HepG2 (cell line): ENCODE measurements at regions not wholly inside any gene's neighbourhood (a gene's known extent, or its start where the extent isn't known, plus 50 kb on each side); places are given as distances from the start of the nearest gene placed in this dataset.
A peak's percentile ranks its signal among the peaks of the same experiment; 100 is the strongest.

Experiments used
- ATAC-seq: fragments of 200-7000 bp; cut with Tn5 transposase; 3 replicates; pipeline ENCODE4 v1.9.1; 2020; ENCODE audit warnings: mild to moderate bottlenecking, moderate library complexity
- BruUV-seq: library from RNA; stranded (reverse); fragments of 400-500 nt; replicated peaks from 2 replicates; lab custom pipeline; 2021; lab: Mats Ljungman, UMichigan
- CTCF ChIA-PET: fragments of 300-600 bp; formaldehyde crosslinking; extraction: SDS; loops from one replicate; lab custom pipeline; 2021; ENCODE audit warnings: low total read pairs, inconsistent platforms, low intra/inter-chr PET ratio; lab: Yijun Ruan, JAX
- POLR2A ChIA-PET: fragments of 350-600 bp; sonication (Branson Sonifier 250); formaldehyde crosslinking; loops from one replicate; lab custom pipeline; 2020; ENCODE audit warnings: antibody characterized with exemption, inconsistent platforms; lab: Yijun Ruan, JAX
- DNase-seq: peaks from one replicate; pipeline ENCODE4 v3.0.0-alpha.2; 2015; ENCODE audit warnings: low spot score
- FAIRE-seq: peaks from 3 replicates; lab custom pipeline; 2011; peaks lifted over from hg19 to GRCh38; lab: Jason Lieb, UNC
- H2AFZ ChIP-seq: one replicate; pipeline ENCODE4 v1.6.1; 2011; ENCODE audit warnings: low read length, inconsistent platforms
- H3K27ac ChIP-seq: fragments of 300-600 bp; 3 replicates; pipeline ENCODE4 v1.8.0; 2011; ENCODE audit warnings: mixed run types, mild to moderate bottlenecking, mixed read lengths, low read length, inconsistent platforms; ENCODE audit not compliant: insufficient read depth; ENCODE audit errors: extremely low read length
- H3K27me3 ChIP-seq, 2 experiments: fragments of 200-600 bp in 1 of 2; 2 replicates in 1 of 2; 3 replicates in 1 of 2; pipeline versions ENCODE4 v1.6.0 to v1.8.0; 2011; ENCODE audit warnings: low read length in 2 of 2, mild to moderate bottlenecking in 2 of 2, moderate library complexity in 2 of 2, inconsistent platforms in 1 of 2; ENCODE audit not compliant: insufficient read depth in 2 of 2, control insufficient read depth in 1 of 2
- H3K36me3 ChIP-seq, 2 experiments: fragments of 200-600 bp in 1 of 2; replicated peaks in 1 of 2; 2 replicates in 1 of 2; 3 replicates in 1 of 2; pipeline versions ENCODE4 v1.5.1 to v1.8.0; 2011; ENCODE audit warnings: low read length in 2 of 2, inconsistent platforms in 1 of 2; ENCODE audit not compliant: insufficient read depth in 2 of 2, control insufficient read depth in 1 of 2
- H3K4me1 ChIP-seq: 2 replicates; pipeline ENCODE4 v1.5.1; 2012; ENCODE audit warnings: low read length, inconsistent platforms; ENCODE audit not compliant: insufficient read depth
- H3K4me2 ChIP-seq: 2 replicates; pipeline ENCODE4 v1.6.0; 2011; ENCODE audit warnings: low read depth, low read length, inconsistent platforms
- H3K4me3 ChIP-seq, 3 experiments: fragments of 200-600 bp in 1 of 3; sonication (generic), shearing (Covaris generic) in 1 of 3; replicated peaks in 1 of 3; 2 replicates each; pipeline ENCODE4 v1.5.1; 2011 to 2016; ENCODE audit warnings: low read length in 3 of 3, inconsistent platforms in 2 of 3, low read depth in 2 of 3, mild to moderate bottlenecking in 2 of 3, control low read depth in 1 of 3, mixed read lengths in 1 of 3; ENCODE audit not compliant: insufficient read depth in 1 of 3
- H3K79me2 ChIP-seq: one replicate; pipeline ENCODE4 v1.6.1; 2011; ENCODE audit warnings: low read length, inconsistent platforms; ENCODE audit not compliant: insufficient read depth
- H3K9ac ChIP-seq: 2 replicates; pipeline ENCODE4 v1.6.0; 2011; ENCODE audit warnings: mild to moderate bottlenecking, low read depth, low read length, inconsistent platforms; ENCODE audit not compliant: insufficient read depth
- H3K9me3 ChIP-seq: 2 replicates; pipeline ENCODE4 v1.5.1; 2012; ENCODE audit warnings: mild to moderate bottlenecking, low read length
- H4K20me1 ChIP-seq: 2 replicates; pipeline ENCODE4 v1.6.0; 2011; ENCODE audit warnings: inconsistent platforms, mild to moderate bottlenecking, low read length, moderate library complexity; ENCODE audit not compliant: insufficient read depth
- EEA1 ChIP-seq: sonication (generic); formaldehyde crosslinking; IDR thresholded peaks from 2 replicates; pipeline ENCODE4 v1.5.1; 2020; ENCODE audit warnings: mild to moderate bottlenecking, missing genetic modification reagents, borderline replicate concordance
- EHMT2 ChIP-seq: fragments of 200-600 bp; sonication (generic); IDR thresholded peaks from 2 replicates; pipeline ENCODE4 v1.7.0; 2017; ENCODE audit warnings: antibody characterized with exemption, low read depth, low read length, borderline replicate concordance
- KDM3A ChIP-seq: IDR thresholded peaks from 2 replicates; pipeline ENCODE4 v1.6.1; 2018; ENCODE audit warnings: low read depth, missing compliant biosample characterization
- MAFF ChIP-seq: IDR thresholded peaks from 2 replicates; pipeline ENCODE4 v1.6.1; 2011; ENCODE audit warnings: low read depth, low read length, improper control_type of control experiment
- MAFK ChIP-seq, 2 experiments: IDR thresholded peaks in 1 of 2; conservative IDR thresholded peaks in 1 of 2; 2 replicates each; pipeline ENCODE4 v1.6.1; 2011; ENCODE audit warnings: improper control_type of control experiment in 2 of 2, low read length in 2 of 2
- MTF1 ChIP-seq: sonication (generic); formaldehyde crosslinking; IDR thresholded peaks from 2 replicates; pipeline ENCODE4 v1.5.0; 2020; ENCODE audit warnings: missing genetic modification reagents
- MYNN ChIP-seq: sonication (generic); formaldehyde crosslinking; IDR thresholded peaks from 2 replicates; pipeline ENCODE4 v1.4.0; 2020; ENCODE audit warnings: mild to moderate bottlenecking, low read depth, missing genetic modification reagents
- NFE2L2 ChIP-seq: fragments of 150-350 bp; IDR thresholded peaks from 2 replicates; pipeline ENCODE4 v1.6.1; 2014; ENCODE audit warnings: low read length
- NR2F2 ChIP-seq: IDR thresholded peaks from 2 replicates; pipeline ENCODE4 v1.6.1; 2012; ENCODE audit warnings: low read depth, inconsistent platforms, borderline replicate concordance
- ZNF850 ChIP-seq: sonication (generic); formaldehyde crosslinking; conservative IDR thresholded peaks from 2 replicates; pipeline ENCODE4 v1.9.0; 2021; ENCODE audit warnings: mild to moderate bottlenecking, missing genetic modification reagents
- WGBS: methylation state at CpG from one replicate; pipeline ENCODE4 v1.1.6; 2017; ENCODE audit warnings: low lambda C conversion rate; 5-methylcytosine and 5-hydroxymethylcytosine counted together
- in situ Hi-C: cut with HindIII; loops from 2 replicates; pipeline ENCODE4 v1.10.0; 2017; ENCODE audit warnings: low pct_unique_long_range_greater_than_20kb; ENCODE audit not compliant: extremely low pct_ligation_motif_present
- intact Hi-C: fragments of 100-400 bp; cut with micrococcal nuclease; formaldehyde crosslinking; loops from one replicate; pipeline ENCODE4 v1.10.0; 2022; ENCODE audit not compliant: unreplicated experiment
- TF ChIP-seq, protein P1 (sequence below): sonication (generic); formaldehyde crosslinking; IDR thresholded peaks from 2 replicates; pipeline ENCODE4 v1.4.0; 2020; ENCODE audit warnings: missing genetic modification reagents
- TF ChIP-seq, protein P2 (sequence below): sonication (generic); formaldehyde crosslinking; conservative IDR thresholded peaks from 2 replicates; pipeline ENCODE4 v1.8.0; 2022; ENCODE audit warnings: low read depth, missing genetic modification reagents
- TF ChIP-seq, protein P3 (sequence below): sonication (generic); formaldehyde crosslinking; IDR thresholded peaks from 2 replicates; pipeline ENCODE4 v1.5.0; 2020; ENCODE audit warnings: missing genetic modification reagents
- TF ChIP-seq, protein P4 (sequence below): IDR thresholded peaks from 2 replicates; pipeline ENCODE4 v1.6.1; 2016; ENCODE audit warnings: missing genetic modification reagents, missing compliant biosample characterization
- TF ChIP-seq, protein P5 (sequence below): sonication (generic); formaldehyde crosslinking; IDR thresholded peaks from 2 replicates; pipeline ENCODE4 v1.5.0; 2020; ENCODE audit warnings: mild to moderate bottlenecking, missing genetic modification reagents
- TF ChIP-seq, protein P6 (sequence below): sonication (generic); formaldehyde crosslinking; IDR thresholded peaks from 2 replicates; pipeline ENCODE4 v1.8.0; 2022; ENCODE audit warnings: missing genetic modification reagents, mild to moderate bottlenecking, inconsistent platforms, borderline replicate concordance

DNA sequence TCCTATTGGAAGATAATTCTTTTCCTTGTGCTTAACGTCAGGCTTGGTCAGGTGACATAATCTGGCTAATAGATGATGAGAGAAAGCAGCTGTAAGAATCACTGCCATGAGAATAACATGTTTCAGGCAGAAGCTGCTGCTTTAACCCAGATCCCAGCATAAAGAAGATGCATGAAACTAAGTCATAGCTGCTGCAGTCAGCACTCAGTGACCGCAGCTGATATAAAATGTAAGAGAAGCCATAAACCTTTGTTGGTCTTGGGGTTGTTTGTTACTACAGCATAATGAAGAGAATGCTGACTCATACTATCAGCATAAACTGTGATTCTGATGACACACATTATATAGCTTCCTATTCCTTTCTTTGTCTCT, 274.3 kb upstream of the TRIB2 start:
- WGBS, result 11% methylated on average over 2 of the region's 2 CpGs
- Histone ChIP-seq H4K20me1 (no peaks in the 10 kb centered on the region), H3K36me3 (no peaks in the 10 kb centered on the region), H2AFZ (no peak overlapping the region), H3K4me3 (no peak overlapping the region), H3K79me2 (no peaks in the 10 kb centered on the region), H3K27ac (no peak overlapping the region), H3K9ac (no peak overlapping the region), H3K9me3 (no peaks in the 10 kb centered on the region), H3K27me3 (no peaks in the 10 kb centered on the region), H3K4me2 (no peak overlapping the region), H3K4me1 (no peaks in the 10 kb centered on the region)
- FAIRE-seq (no peak), ATAC-seq (no peak), DNase-seq (no peak)
- intact Hi-C loops, result no loop called here
- BruUV-seq, result no TSS peak
- POLR2A ChIA-PET, result no interaction called here
- in situ Hi-C loops, result no loop called here
- CTCF ChIA-PET, result no interaction called here
- TF ChIP-seq, protein P1, sequence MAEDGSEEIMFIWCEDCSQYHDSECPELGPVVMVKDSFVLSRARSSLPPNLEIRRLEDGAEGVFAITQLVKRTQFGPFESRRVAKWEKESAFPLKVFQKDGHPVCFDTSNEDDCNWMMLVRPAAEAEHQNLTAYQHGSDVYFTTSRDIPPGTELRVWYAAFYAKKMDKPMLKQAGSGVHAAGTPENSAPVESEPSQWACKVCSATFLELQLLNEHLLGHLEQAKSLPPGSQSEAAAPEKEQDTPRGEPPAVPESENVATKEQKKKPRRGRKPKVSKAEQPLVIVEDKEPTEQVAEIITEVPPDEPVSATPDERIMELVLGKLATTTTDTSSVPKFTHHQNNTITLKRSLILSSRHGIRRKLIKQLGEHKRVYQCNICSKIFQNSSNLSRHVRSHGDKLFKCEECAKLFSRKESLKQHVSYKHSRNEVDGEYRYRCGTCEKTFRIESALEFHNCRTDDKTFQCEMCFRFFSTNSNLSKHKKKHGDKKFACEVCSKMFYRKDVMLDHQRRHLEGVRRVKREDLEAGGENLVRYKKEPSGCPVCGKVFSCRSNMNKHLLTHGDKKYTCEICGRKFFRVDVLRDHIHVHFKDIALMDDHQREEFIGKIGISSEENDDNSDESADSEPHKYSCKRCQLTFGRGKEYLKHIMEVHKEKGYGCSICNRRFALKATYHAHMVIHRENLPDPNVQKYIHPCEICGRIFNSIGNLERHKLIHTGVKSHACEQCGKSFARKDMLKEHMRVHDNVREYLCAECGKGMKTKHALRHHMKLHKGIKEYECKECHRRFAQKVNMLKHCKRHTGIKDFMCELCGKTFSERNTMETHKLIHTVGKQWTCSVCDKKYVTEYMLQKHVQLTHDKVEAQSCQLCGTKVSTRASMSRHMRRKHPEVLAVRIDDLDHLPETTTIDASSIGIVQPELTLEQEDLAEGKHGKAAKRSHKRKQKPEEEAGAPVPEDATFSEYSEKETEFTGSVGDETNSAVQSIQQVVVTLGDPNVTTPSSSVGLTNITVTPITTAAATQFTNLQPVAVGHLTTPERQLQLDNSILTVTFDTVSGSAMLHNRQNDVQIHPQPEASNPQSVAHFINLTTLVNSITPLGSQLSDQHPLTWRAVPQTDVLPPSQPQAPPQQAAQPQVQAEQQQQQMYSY, result no peak
- no peak for TF ChIP-seq MTF1 (CRISPR knock-in tag)
- TF ChIP-seq, protein P2, sequence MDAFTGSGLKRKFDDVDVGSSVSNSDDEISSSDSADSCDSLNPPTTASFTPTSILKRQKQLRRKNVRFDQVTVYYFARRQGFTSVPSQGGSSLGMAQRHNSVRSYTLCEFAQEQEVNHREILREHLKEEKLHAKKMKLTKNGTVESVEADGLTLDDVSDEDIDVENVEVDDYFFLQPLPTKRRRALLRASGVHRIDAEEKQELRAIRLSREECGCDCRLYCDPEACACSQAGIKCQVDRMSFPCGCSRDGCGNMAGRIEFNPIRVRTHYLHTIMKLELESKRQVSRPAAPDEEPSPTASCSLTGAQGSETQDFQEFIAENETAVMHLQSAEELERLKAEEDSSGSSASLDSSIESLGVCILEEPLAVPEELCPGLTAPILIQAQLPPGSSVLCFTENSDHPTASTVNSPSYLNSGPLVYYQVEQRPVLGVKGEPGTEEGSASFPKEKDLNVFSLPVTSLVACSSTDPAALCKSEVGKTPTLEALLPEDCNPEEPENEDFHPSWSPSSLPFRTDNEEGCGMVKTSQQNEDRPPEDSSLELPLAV (CRISPR knock-in tag), result no peak
- TF ChIP-seq EEA1, result no peak
- TF ChIP-seq ZNF850 (CRISPR knock-in tag), result no peak
- TF ChIP-seq, protein P3, sequence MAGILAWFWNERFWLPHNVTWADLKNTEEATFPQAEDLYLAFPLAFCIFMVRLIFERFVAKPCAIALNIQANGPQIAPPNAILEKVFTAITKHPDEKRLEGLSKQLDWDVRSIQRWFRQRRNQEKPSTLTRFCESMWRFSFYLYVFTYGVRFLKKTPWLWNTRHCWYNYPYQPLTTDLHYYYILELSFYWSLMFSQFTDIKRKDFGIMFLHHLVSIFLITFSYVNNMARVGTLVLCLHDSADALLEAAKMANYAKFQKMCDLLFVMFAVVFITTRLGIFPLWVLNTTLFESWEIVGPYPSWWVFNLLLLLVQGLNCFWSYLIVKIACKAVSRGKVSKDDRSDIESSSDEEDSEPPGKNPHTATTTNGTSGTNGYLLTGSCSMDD, result no peak
- TF ChIP-seq KDM3A (CRISPR knock-in tag), result no peak
- TF ChIP-seq MYNN (CRISPR knock-in tag), result no peak
- TF ChIP-seq, protein P4, sequence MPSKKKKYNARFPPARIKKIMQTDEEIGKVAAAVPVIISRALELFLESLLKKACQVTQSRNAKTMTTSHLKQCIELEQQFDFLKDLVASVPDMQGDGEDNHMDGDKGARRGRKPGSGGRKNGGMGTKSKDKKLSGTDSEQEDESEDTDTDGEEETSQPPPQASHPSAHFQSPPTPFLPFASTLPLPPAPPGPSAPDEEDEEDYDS (CRISPR knock-in tag), result no peak
- TF ChIP-seq, protein P5, sequence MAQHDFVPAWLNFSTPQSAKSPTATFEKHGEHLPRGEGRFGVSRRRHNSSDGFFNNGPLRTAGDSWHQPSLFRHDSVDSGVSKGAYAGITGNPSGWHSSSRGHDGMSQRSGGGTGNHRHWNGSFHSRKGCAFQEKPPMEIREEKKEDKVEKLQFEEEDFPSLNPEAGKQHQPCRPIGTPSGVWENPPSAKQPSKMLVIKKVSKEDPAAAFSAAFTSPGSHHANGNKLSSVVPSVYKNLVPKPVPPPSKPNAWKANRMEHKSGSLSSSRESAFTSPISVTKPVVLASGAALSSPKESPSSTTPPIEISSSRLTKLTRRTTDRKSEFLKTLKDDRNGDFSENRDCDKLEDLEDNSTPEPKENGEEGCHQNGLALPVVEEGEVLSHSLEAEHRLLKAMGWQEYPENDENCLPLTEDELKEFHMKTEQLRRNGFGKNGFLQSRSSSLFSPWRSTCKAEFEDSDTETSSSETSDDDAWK, result no peak
- peak; percentile 50; the same call in 1 of the 2 replicates for TF ChIP-seq NFE2L2
- TF ChIP-seq EHMT2, result no peak
- TF ChIP-seq NR2F2, result no peak
- TF ChIP-seq MAFF, result peak; percentile 78
- TF ChIP-seq, protein P6, sequence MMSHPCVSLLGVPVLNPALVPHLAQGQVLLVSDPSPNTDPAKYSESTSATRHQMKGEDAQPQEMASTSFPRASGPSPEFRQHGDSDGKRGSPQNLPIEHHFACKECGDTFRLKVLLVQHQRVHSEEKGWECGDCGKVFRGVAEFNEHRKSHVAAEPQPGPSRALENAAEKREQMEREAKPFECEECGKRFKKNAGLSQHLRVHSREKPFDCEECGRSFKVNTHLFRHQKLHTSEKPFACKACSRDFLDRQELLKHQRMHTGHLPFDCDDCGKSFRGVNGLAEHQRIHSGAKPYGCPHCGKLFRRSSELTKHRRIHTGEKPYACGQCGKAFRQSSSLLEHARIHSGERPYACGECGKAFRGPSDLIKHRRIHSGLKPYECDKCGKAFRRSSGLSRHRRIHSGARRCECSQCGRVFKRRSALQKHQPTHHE (CRISPR knock-in tag), result no peak
- peak; percentile 61 to 80 for TF ChIP-seq MAFK (conservative IDR thresholded peaks at IDR 0.05 in 1 of 2, IDR thresholded peaks at IDR 0.05 in 1 of 2; ENCODE audit: low read length in 2 of 2)
